ENCODE measurements at regions not wholly inside any gene's neighbourhood (a gene's known extent, or its start where the extent isn't known, plus 50 kb on each side); places are given as distances from the start of the nearest gene placed in this dataset.

DNA sequence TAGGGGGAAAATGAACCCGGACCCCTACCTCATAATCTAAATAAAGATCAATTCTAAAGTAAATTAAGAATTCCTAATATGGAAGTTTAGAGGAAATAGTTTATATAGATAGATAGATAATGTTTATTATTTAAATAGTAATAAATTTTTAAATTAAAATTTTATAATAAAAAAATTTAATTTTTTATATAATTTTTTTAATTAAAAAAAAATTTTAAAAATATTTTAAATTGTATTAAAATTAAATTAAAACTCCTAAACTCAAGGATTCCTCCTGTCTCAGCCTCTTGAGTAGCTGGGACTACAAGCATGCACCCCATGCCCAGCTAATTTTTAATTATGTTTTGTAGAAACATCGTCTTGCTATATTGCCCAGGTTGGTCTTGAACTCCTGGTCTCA is 186.9 kb upstream of the VRK2 start:
- Histone ChIP-seq H3K4me2 (ENCODE audit: low read depth, low read length, poor library complexity, severe bottlenecking) (no peak overlapping the region), H3K79me2 (ENCODE audit: insufficient read depth, low read length) (no peaks in the 10 kb centered on the region), H3K9me3 (ENCODE audit: insufficient read depth, low read depth, low read length) (no peaks in the 10 kb centered on the region), H3K4me1 (ENCODE audit: insufficient read depth, low read length, poor library complexity, severe bottlenecking) (no peaks in the 10 kb centered on the region), H3K27me3 (ENCODE audit: insufficient read depth, low read length, poor library complexity, severe bottlenecking) (no peaks in the 10 kb centered on the region), H2AFZ (ENCODE audit: low read length) (no peak overlapping the region), H3K36me3 (ENCODE audit: insufficient read depth, low read length) (no peaks in the 10 kb centered on the region), H4K20me1 (ENCODE audit: insufficient read depth, low read length, poor library complexity, severe bottlenecking) (no peaks in the 10 kb centered on the region), H3K9me2 (replicated peaks; ENCODE audit: low read depth, low read length) (no peaks in the 10 kb centered on the region), H3F3A (ENCODE audit: low read depth) (no peaks in the 10 kb centered on the region), H3K9ac (ENCODE audit: low read depth, low read length, poor library complexity, severe bottlenecking) (no peak overlapping the region), H3K4me3 (ENCODE audit: low read length, poor library complexity, severe bottlenecking) (no peak overlapping the region)
- TF ChIP-seq, protein P1, sequence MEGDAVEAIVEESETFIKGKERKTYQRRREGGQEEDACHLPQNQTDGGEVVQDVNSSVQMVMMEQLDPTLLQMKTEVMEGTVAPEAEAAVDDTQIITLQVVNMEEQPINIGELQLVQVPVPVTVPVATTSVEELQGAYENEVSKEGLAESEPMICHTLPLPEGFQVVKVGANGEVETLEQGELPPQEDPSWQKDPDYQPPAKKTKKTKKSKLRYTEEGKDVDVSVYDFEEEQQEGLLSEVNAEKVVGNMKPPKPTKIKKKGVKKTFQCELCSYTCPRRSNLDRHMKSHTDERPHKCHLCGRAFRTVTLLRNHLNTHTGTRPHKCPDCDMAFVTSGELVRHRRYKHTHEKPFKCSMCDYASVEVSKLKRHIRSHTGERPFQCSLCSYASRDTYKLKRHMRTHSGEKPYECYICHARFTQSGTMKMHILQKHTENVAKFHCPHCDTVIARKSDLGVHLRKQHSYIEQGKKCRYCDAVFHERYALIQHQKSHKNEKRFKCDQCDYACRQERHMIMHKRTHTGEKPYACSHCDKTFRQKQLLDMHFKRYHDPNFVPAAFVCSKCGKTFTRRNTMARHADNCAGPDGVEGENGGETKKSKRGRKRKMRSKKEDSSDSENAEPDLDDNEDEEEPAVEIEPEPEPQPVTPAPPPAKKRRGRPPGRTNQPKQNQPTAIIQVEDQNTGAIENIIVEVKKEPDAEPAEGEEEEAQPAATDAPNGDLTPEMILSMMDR (conservative IDR thresholded peaks at IDR 0.05; ENCODE audit: low read length): no peak
- no peak for TF ChIP-seq EZH2phosphoT487 (IDR thresholded peaks at IDR 0.05; ENCODE audit: borderline replicate concordance)

DNA sequence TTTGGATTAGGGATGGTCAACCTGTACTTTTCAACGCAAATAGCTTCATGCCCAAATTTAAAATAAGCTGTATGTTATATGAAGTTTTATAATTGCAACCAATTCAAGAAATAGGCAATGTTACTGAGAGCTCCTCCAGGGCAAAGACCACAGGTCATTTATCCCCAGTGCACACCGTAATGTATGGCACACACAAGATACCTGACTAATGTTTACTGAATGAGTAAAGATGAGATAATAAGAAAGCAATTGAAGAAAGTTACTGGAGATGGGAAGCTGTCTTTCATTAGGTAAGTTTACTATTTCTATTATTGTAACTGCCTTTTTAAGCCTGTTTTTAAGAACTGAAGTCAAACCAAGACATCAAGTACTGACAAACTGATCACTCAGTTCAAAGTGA is 184.5 kb upstream of the VRK2 start:
- no peak overlapping the region for H3K4me2 ChIP-seq (ENCODE audit: low read depth, low read length, poor library complexity, severe bottlenecking)
- no peaks in the 10 kb centered on the region for H3K36me3 ChIP-seq (ENCODE audit: insufficient read depth, low read length)
- H3K27me3 ChIP-seq (ENCODE audit: insufficient read depth, low read length, poor library complexity, severe bottlenecking): no peaks in the 10 kb centered on the region
- no peaks in the 10 kb centered on the region for H3F3A ChIP-seq (ENCODE audit: low read depth)
- H3K4me1 ChIP-seq (ENCODE audit: insufficient read depth, low read length, poor library complexity, severe bottlenecking): no peaks in the 10 kb centered on the region
- no peak overlapping the region for H3K9ac ChIP-seq (ENCODE audit: low read depth, low read length, poor library complexity, severe bottlenecking)
- no peaks in the 10 kb centered on the region for H3K79me2 ChIP-seq (ENCODE audit: insufficient read depth, low read length)
- TF ChIP-seq, protein P1 (conservative IDR thresholded peaks at IDR 0.05; ENCODE audit: low read length): no peak
- H3K9me2 ChIP-seq (replicated peaks; ENCODE audit: low read depth, low read length): no peaks in the 10 kb centered on the region
- no peak overlapping the region for H2AFZ ChIP-seq (ENCODE audit: low read length)
- no peaks in the 10 kb centered on the region for H4K20me1 ChIP-seq (ENCODE audit: insufficient read depth, low read length, poor library complexity, severe bottlenecking)
- no peaks in the 10 kb centered on the region for H3K9me3 ChIP-seq (ENCODE audit: insufficient read depth, low read depth, low read length)
- no peak overlapping the region for H3K4me3 ChIP-seq (ENCODE audit: low read length, poor library complexity, severe bottlenecking)

DNA sequence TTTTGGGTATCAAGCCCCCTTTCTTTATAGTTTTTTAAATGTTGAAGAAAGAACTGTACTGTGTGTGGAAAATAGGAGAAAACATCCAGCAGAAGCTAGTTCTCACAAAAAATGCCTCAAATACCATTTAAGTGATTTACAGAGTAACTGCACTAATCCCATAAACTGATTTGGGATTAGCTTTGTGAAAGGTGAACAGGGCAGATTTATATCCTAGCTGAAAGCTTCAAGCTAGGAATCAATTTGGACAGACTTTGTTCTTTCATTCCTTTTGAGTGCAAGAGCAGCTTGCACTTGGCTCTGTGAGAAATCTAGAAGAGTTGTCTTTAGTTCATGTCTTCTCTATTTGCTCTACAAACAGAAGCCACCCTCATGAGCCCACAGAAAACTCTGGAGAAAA is 183.9 kb upstream of the VRK2 start:
- H3K4me3 ChIP-seq (ENCODE audit: low read length, poor library complexity, severe bottlenecking): no peak overlapping the region
- no peaks in the 10 kb centered on the region for H3K9me2 ChIP-seq (replicated peaks; ENCODE audit: low read depth, low read length)
- no peaks in the 10 kb centered on the region for H3K27me3 ChIP-seq (ENCODE audit: insufficient read depth, low read length, poor library complexity, severe bottlenecking)
- H3K4me1 ChIP-seq (ENCODE audit: insufficient read depth, low read length, poor library complexity, severe bottlenecking): no peaks in the 10 kb centered on the region
- H4K20me1 ChIP-seq (ENCODE audit: insufficient read depth, low read length, poor library complexity, severe bottlenecking): no peaks in the 10 kb centered on the region
- no peaks in the 10 kb centered on the region for H3F3A ChIP-seq (ENCODE audit: low read depth)
- H3K4me2 ChIP-seq (ENCODE audit: low read depth, low read length, poor library complexity, severe bottlenecking): no peak overlapping the region
- no peaks in the 10 kb centered on the region for H3K36me3 ChIP-seq (ENCODE audit: insufficient read depth, low read length)
- H3K9me3 ChIP-seq (ENCODE audit: insufficient read depth, low read depth, low read length): no peaks in the 10 kb centered on the region
- H2AFZ ChIP-seq (ENCODE audit: low read length): no peak overlapping the region
- no peaks in the 10 kb centered on the region for H3K79me2 ChIP-seq (ENCODE audit: insufficient read depth, low read length)
- no peak overlapping the region for H3K9ac ChIP-seq (ENCODE audit: low read depth, low read length, poor library complexity, severe bottlenecking)
- TF ChIP-seq EZH2phosphoT487 (IDR thresholded peaks at IDR 0.05; ENCODE audit: borderline replicate concordance): no peak
- TF ChIP-seq, protein P1 (conservative IDR thresholded peaks at IDR 0.05; ENCODE audit: low read length): no peak
